ENCODE measurements at regions not wholly inside any gene's neighbourhood (a gene's known extent, or its start where the extent isn't known, plus 50 kb on each side); places are given as distances from the start of the nearest gene placed in this dataset.
A peak's percentile ranks its signal among the peaks of the same experiment; 100 is the strongest.

DNA sequence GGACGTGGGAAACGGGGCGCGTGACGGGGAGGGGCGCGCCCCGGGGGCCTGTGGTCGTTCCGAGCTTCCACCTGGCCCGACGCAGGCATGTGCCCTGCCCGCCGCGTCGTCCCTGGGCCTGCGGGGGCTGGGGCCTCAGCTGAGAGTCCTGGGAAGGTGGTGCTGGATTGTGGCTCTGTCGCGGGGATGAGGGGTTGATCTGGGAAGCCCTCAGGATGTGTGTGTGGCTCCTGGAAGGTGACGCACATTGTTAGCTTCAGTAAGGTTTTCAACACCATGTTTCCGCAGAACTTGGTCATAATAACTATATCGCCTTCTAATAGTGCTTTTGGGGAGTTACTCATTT, 589.1 kb downstream of the MTRR start:
- POLR2A ChIA-PET = no interaction called here

More for the DNA sequence above, 589.1 kb downstream of the MTRR start:
- peak overlapping the region; percentile 91 to 99 for H3K4me3 ChIP-seq (ENCODE audit: low read depth in 2 of 2, low read length in 1 of 2)
- no peaks in the 10 kb centered on the region for H3K9me3 ChIP-seq
- H3K79me2 ChIP-seq (ENCODE audit: insufficient read depth) = peaks cover 23% of the 10 kb centered on the region
- TF ChIP-seq MXI1 (IDR thresholded peaks at IDR 0.05; ENCODE audit: low read depth, low read length) (no peak), GATA2 (CRISPR knock-in tag; IDR thresholded peaks at IDR 0.05) (no peak), MEF2A (IDR thresholded peaks at IDR 0.05; ENCODE audit: borderline replicate concordance, low read depth) (no peak), JUND (IDR thresholded peaks at IDR 0.05) (no peak), SIN3A (IDR thresholded peaks at IDR 0.05; ENCODE audit: borderline replicate concordance, low read depth, low read length) (no peak), CHD2 (IDR thresholded peaks at IDR 0.05; ENCODE audit: low read length, partially characterized antibody) (no peak), YY1 (IDR thresholded peaks at IDR 0.05; ENCODE audit: low read depth) (no peak), RCOR1 (IDR thresholded peaks at IDR 0.05; ENCODE audit: low read length) (no peak), FOXM1 (IDR thresholded peaks at IDR 0.05; ENCODE audit: low read depth) (no peak), GABPA (IDR thresholded peaks at IDR 0.05; ENCODE audit: low read depth) (no peak), TEAD4 (IDR thresholded peaks at IDR 0.05; ENCODE audit: borderline replicate concordance, insufficient read depth) (no peak), EP300 (IDR thresholded peaks at IDR 0.05; ENCODE audit: borderline replicate concordance in 1 of 2, low read depth in 1 of 2, low read length in 1 of 2) (no peak), RXRA (IDR thresholded peaks at IDR 0.05; ENCODE audit: borderline replicate concordance, low read depth) (no peak), TAF1 (IDR thresholded peaks at IDR 0.05; ENCODE audit: borderline replicate concordance, low read depth, low read length) (no peak), ELF1 (IDR thresholded peaks at IDR 0.05) (no peak), NRF1 (IDR thresholded peaks at IDR 0.05; ENCODE audit: low read depth, low read length) (no peak), RAD21 (IDR thresholded peaks at IDR 0.05; ENCODE audit: low read length) (no peak)
- TF ChIP-seq, protein P1, sequence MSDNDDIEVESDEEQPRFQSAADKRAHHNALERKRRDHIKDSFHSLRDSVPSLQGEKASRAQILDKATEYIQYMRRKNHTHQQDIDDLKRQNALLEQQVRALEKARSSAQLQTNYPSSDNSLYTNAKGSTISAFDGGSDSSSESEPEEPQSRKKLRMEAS (IDR thresholded peaks at IDR 0.05; ENCODE audit: low read depth) = no peak
- TF ChIP-seq, protein P2, sequence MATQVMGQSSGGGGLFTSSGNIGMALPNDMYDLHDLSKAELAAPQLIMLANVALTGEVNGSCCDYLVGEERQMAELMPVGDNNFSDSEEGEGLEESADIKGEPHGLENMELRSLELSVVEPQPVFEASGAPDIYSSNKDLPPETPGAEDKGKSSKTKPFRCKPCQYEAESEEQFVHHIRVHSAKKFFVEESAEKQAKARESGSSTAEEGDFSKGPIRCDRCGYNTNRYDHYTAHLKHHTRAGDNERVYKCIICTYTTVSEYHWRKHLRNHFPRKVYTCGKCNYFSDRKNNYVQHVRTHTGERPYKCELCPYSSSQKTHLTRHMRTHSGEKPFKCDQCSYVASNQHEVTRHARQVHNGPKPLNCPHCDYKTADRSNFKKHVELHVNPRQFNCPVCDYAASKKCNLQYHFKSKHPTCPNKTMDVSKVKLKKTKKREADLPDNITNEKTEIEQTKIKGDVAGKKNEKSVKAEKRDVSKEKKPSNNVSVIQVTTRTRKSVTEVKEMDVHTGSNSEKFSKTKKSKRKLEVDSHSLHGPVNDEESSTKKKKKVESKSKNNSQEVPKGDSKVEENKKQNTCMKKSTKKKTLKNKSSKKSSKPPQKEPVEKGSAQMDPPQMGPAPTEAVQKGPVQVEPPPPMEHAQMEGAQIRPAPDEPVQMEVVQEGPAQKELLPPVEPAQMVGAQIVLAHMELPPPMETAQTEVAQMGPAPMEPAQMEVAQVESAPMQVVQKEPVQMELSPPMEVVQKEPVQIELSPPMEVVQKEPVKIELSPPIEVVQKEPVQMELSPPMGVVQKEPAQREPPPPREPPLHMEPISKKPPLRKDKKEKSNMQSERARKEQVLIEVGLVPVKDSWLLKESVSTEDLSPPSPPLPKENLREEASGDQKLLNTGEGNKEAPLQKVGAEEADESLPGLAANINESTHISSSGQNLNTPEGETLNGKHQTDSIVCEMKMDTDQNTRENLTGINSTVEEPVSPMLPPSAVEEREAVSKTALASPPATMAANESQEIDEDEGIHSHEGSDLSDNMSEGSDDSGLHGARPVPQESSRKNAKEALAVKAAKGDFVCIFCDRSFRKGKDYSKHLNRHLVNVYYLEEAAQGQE (IDR thresholded peaks at IDR 0.05; ENCODE audit: low read depth, low read length) = no peak
- TF ChIP-seq, protein P3, sequence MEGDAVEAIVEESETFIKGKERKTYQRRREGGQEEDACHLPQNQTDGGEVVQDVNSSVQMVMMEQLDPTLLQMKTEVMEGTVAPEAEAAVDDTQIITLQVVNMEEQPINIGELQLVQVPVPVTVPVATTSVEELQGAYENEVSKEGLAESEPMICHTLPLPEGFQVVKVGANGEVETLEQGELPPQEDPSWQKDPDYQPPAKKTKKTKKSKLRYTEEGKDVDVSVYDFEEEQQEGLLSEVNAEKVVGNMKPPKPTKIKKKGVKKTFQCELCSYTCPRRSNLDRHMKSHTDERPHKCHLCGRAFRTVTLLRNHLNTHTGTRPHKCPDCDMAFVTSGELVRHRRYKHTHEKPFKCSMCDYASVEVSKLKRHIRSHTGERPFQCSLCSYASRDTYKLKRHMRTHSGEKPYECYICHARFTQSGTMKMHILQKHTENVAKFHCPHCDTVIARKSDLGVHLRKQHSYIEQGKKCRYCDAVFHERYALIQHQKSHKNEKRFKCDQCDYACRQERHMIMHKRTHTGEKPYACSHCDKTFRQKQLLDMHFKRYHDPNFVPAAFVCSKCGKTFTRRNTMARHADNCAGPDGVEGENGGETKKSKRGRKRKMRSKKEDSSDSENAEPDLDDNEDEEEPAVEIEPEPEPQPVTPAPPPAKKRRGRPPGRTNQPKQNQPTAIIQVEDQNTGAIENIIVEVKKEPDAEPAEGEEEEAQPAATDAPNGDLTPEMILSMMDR (IDR thresholded peaks at IDR 0.05) = no peak
- peak overlapping the region; percentile 71 for H3K9ac ChIP-seq
- peak overlapping the region; percentile 63; the same call in 1 of the 2 replicates for H2AFZ ChIP-seq (ENCODE audit: low read depth)
- WGBS (ENCODE audit: low lambda C conversion rate) = 9% methylated on average over 22 of the region's 22 CpGs
- peaks cover 10% of the 10 kb centered on the region for H3F3A ChIP-seq (replicated peaks; ENCODE audit: insufficient read depth)
- H3K27me3 ChIP-seq (ENCODE audit: insufficient read depth) = no peaks in the 10 kb centered on the region
- H3K27ac ChIP-seq (ENCODE audit: low read depth in 2 of 2, low read length in 1 of 2) = peak overlapping the region in 1 of 2 experiments; percentile 81; a peak in 2 of 4 replicates
- DNase-seq = no peak
- H3K4me1 ChIP-seq (ENCODE audit: control insufficient read depth in 1 of 2, insufficient read depth in 2 of 2, low read depth in 1 of 2, low read length in 1 of 2) = peaks cover 0 to 5% of the 10 kb centered on the region in 2 experiments; a peak in 1 of 4 replicates
- CTCF ChIA-PET = interaction anchor here (1.3 kb wide), 1 partner anchor 117 kb away, joined by 3 read pairs; no protein-coding TSS in a partner anchor
- no peaks in the 10 kb centered on the region for H3K9me2 ChIP-seq
- H3K4me2 ChIP-seq = peak overlapping the region; percentile 81
- peaks cover 20 to 24% of the 10 kb centered on the region in 2 experiments for H3K36me3 ChIP-seq (replicated peaks in 1 of 2; ENCODE audit: control insufficient read depth in 1 of 2, insufficient read depth in 2 of 2, low read length in 1 of 2)
- H4K20me1 ChIP-seq (ENCODE audit: insufficient read depth) = no peaks in the 10 kb centered on the region

Data from SK-N-SH (cell line).